ENCODE measurements at regions not wholly inside any gene's neighbourhood (a gene's known extent, or its start where the extent isn't known, plus 50 kb on each side); places are given as distances from the start of the nearest gene placed in this dataset.

DNA sequence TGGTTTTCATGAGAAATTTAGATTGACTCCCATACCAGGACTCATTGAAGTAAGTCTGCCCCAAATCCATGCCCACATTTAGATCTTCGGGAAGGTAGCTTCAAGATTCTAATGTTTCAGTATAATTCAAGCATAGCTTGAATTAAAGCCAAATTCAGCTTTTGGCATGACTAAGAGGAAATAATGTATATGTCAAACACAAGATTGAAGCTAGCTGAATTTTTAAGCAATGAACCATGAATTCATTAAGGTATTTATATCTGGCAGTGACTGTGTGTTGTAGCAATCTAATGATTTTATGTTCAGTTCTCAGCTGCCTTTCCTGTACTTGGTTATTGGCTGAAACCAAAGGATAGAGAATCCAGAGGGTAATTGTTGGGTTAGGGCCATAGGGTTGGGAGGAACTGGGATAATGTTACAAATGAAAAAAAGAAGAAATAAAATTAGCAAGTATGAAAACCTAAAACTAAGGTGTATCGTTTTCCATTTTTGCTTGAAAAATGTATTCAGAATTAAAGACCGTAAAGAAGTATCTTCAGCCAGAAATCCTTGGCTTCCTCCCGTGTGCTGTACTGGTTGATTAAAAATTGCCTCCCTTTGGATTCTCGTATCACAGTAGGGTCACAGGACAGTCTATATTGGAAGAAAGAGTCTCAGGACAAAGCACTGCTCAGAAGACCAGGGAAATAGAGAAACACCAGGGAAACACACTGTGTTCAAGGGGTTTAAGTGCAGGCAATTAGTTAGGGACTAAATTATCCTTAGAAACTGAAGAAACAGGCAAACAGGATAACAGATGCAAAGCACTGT is 119.0 kb upstream of the FN1 start:
- Mint-ChIP-seq H3K36me3 (no peaks in the 10 kb centered on the region), H3K27me3 (no peaks in the 10 kb centered on the region), H3K4me3 (no peak overlapping the region), H3K9me3 (peaks cover 0 to 4% (median 0%) of the 10 kb centered on the region in 3 donors), H3K27ac (no peak overlapping the region), H3K4me1 (no peaks in the 10 kb centered on the region)
- Histone ChIP-seq H3K27ac (ENCODE audit: low read length) (no peak overlapping the region), H3K4me3 (ENCODE audit: control insufficient read depth in 1 of 2, extremely low read depth in 1 of 2, low read length in 1 of 2) (no peak overlapping the region), H3K36me3 (ENCODE audit: control insufficient read depth in 2 of 2, extremely low read depth in 1 of 2, insufficient read depth in 1 of 2, low read length in 1 of 2) (no peaks in the 10 kb centered on the region), H3K27me3 (replicated peaks in 1 of 2; ENCODE audit: control insufficient read depth in 2 of 2, extremely low read depth in 1 of 2, insufficient read depth in 2 of 2, low read length in 1 of 2) (no peaks in the 10 kb centered on the region), H3K4me1 (ENCODE audit: control insufficient read depth in 1 of 2, extremely low read depth in 1 of 2, insufficient read depth in 2 of 2, low read length in 2 of 2) (no peaks in the 10 kb centered on the region), H3K9me3 (no peaks in the 10 kb centered on the region)
- POLR2A ChIA-PET, result no interaction called here
- ATAC-seq (replicated peaks in 1 of 4), result no peak
- DNase-seq, result no peak
- WGBS (ENCODE audit: insufficient coverage), result 54% methylated on average over 4 of the region's 5 CpGs
- CTCF ChIA-PET, result interaction anchor here in 1 of 2 donors (0.9 kb wide), 1 partner anchor 274 kb away, joined by 3 read pairs; no protein-coding TSS in a partner anchor

- H3K36me3 Mint-ChIP-seq, result no peaks in the 10 kb centered on the region
- no peak overlapping the region for H3K27ac Mint-ChIP-seq
- no peak for DNase-seq
- WGBS (ENCODE audit: insufficient coverage), result no CpG with 5 or more reads among the region's 3 CpGs
- no peak overlapping the region for H3K27ac ChIP-seq (ENCODE audit: low read length)
- H3K9me3 ChIP-seq, result no peaks in the 10 kb centered on the region
- H3K4me3 ChIP-seq (ENCODE audit: control insufficient read depth in 1 of 2, extremely low read depth in 1 of 2, low read length in 1 of 2), result no peak overlapping the region
- no peaks in the 10 kb centered on the region for H3K36me3 ChIP-seq (ENCODE audit: control insufficient read depth in 2 of 2, extremely low read depth in 1 of 2, insufficient read depth in 1 of 2, low read length in 1 of 2)
- no peaks in the 10 kb centered on the region for H3K27me3 ChIP-seq (replicated peaks in 1 of 2; ENCODE audit: control insufficient read depth in 2 of 2, extremely low read depth in 1 of 2, insufficient read depth in 2 of 2, low read length in 1 of 2)
- CTCF ChIA-PET, result interaction anchor here in 1 of 2 donors (0.9 kb wide), 1 partner anchor 275 kb away, joined by 3 read pairs; no protein-coding TSS in a partner anchor
- no peak for ATAC-seq (replicated peaks in 1 of 4)
- H3K4me1 Mint-ChIP-seq, result no peaks in the 10 kb centered on the region
- no peak overlapping the region for H3K4me3 Mint-ChIP-seq
- H3K9me3 Mint-ChIP-seq, result peaks cover 0 to 4% (median 0%) of the 10 kb centered on the region in 3 donors
- H3K27me3 Mint-ChIP-seq, result no peaks in the 10 kb centered on the region
- H3K4me1 ChIP-seq (ENCODE audit: control insufficient read depth in 1 of 2, extremely low read depth in 1 of 2, insufficient read depth in 2 of 2, low read length in 2 of 2), result no peaks in the 10 kb centered on the region
- POLR2A ChIA-PET, result no interaction called here
Measured at GRCh38 chr2:215553946-215554345, 118.1 kb upstream of the FN1 start.

- Mint-ChIP-seq H3K27ac (no peak overlapping the region), H3K4me1 (no peaks in the 10 kb centered on the region), H3K4me3 (no peak overlapping the region), H3K9me3 (peaks cover 0 to 4% (median 0%) of the 10 kb centered on the region in 3 donors), H3K27me3 (no peaks in the 10 kb centered on the region), H3K36me3 (no peaks in the 10 kb centered on the region)
- DNase-seq (no peak), ATAC-seq (replicated peaks in 1 of 4) (no peak)
- Histone ChIP-seq H3K4me1 (ENCODE audit: control insufficient read depth in 1 of 2, extremely low read depth in 1 of 2, insufficient read depth in 2 of 2, low read length in 2 of 2) (no peaks in the 10 kb centered on the region), H3K9me3 (no peaks in the 10 kb centered on the region), H3K27ac (ENCODE audit: low read length) (no peak overlapping the region), H3K36me3 (ENCODE audit: control insufficient read depth in 2 of 2, extremely low read depth in 1 of 2, insufficient read depth in 1 of 2, low read length in 1 of 2) (no peaks in the 10 kb centered on the region), H3K4me3 (ENCODE audit: control insufficient read depth in 1 of 2, extremely low read depth in 1 of 2, low read length in 1 of 2) (no peak overlapping the region), H3K27me3 (replicated peaks in 1 of 2; ENCODE audit: control insufficient read depth in 2 of 2, extremely low read depth in 1 of 2, insufficient read depth in 2 of 2, low read length in 1 of 2) (no peaks in the 10 kb centered on the region)
- WGBS (ENCODE audit: insufficient coverage), result 100% methylated on average over 1 of the region's 4 CpGs
- POLR2A ChIA-PET, result interaction anchor here in 1 of 2 donors (0.6 kb wide), 1 partner anchor 83 kb away, joined by 7 read pairs; no protein-coding TSS in a partner anchor
- CTCF ChIA-PET, result no interaction called here
Measured at GRCh38 chr2:215552144-215552580, 116.3 kb upstream of the FN1 start.

DNA sequence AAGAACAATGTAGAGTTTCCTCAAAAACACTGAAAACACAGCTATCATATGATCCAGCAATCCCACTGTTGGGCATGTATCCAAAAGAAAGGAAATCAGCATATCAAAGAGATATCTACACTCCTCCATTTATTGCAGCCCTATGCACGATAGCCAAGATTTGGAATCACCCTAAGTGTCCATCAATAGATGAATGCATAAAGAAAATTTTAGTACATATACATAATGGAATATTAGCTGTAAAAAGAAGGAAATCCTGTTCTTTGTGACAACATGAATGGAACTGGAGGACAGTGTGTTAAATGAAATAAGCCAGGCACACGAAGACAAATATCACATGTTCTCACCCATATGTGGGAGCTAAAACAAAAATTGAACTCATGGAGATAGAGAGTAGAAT is 114.5 kb upstream of the FN1 start:
- Mint-ChIP-seq H3K27ac (no peak overlapping the region), H3K9me3 (peaks cover 0 to 4% (median 0%) of the 10 kb centered on the region in 3 donors), H3K36me3 (no peaks in the 10 kb centered on the region), H3K27me3 (peaks cover 0 to 4% of the 10 kb centered on the region in 2 donors), H3K4me3 (no peak overlapping the region), H3K4me1 (no peaks in the 10 kb centered on the region)
- no peaks in the 10 kb centered on the region for H3K36me3 ChIP-seq (ENCODE audit: control insufficient read depth in 2 of 2, extremely low read depth in 1 of 2, insufficient read depth in 1 of 2, low read length in 1 of 2)
- H3K4me1 ChIP-seq (ENCODE audit: control insufficient read depth in 1 of 2, extremely low read depth in 1 of 2, insufficient read depth in 2 of 2, low read length in 2 of 2), result no peaks in the 10 kb centered on the region
- H3K4me3 ChIP-seq (ENCODE audit: control insufficient read depth in 1 of 2, extremely low read depth in 1 of 2, low read length in 1 of 2), result no peak overlapping the region
- no CpG with 5 or more reads among the region's 2 CpGs for WGBS (ENCODE audit: insufficient coverage)
- no peak overlapping the region for H3K27ac ChIP-seq (ENCODE audit: low read length)
- no peaks in the 10 kb centered on the region for H3K9me3 ChIP-seq
- H3K27me3 ChIP-seq (replicated peaks in 1 of 2; ENCODE audit: control insufficient read depth in 2 of 2, extremely low read depth in 1 of 2, insufficient read depth in 2 of 2, low read length in 1 of 2), result no peaks in the 10 kb centered on the region
- ATAC-seq (replicated peaks in 1 of 4), result no peak
- ChIA-PET CTCF (no interaction called here), POLR2A (no interaction called here)
- no peak for DNase-seq

DNA sequence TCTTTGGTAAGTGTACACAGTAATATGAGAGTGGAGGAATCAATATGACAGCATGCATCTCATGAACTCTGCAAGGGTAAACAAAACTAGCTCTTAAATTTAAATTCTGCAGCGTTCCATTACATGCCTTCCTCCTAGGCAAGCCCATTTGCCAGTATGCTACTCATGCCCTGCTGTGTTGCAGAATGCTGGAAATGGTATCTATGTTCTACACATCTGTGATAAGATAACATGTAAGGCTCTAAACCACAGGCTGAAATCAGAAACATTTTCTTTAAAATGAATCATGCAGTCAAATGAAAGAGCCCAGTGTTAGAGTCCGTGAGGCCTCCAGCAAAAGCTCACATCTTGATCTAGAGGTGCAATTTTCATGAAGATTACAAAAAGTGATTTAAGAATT is 112.8 kb upstream of the FN1 start:
- ATAC-seq (replicated peaks in 1 of 4) (no peak), DNase-seq (no peak)
- Mint-ChIP-seq H3K4me3 (no peak overlapping the region), H3K36me3 (no peaks in the 10 kb centered on the region), H3K4me1 (no peaks in the 10 kb centered on the region), H3K27ac (no peak overlapping the region), H3K27me3 (peaks cover 0 to 4% of the 10 kb centered on the region in 2 donors), H3K9me3 (peaks cover 0 to 4% (median 0%) of the 10 kb centered on the region in 3 donors)
- ChIA-PET POLR2A (no interaction called here), CTCF (no interaction called here)
- H3K27ac ChIP-seq (ENCODE audit: low read length), result no peak overlapping the region
- H3K36me3 ChIP-seq (ENCODE audit: control insufficient read depth in 2 of 2, extremely low read depth in 1 of 2, insufficient read depth in 1 of 2, low read length in 1 of 2), result no peaks in the 10 kb centered on the region
- WGBS (ENCODE audit: insufficient coverage), result no CpG with 5 or more reads among the region's 2 CpGs
- no peaks in the 10 kb centered on the region for H3K27me3 ChIP-seq (replicated peaks in 1 of 2; ENCODE audit: control insufficient read depth in 2 of 2, extremely low read depth in 1 of 2, insufficient read depth in 2 of 2, low read length in 1 of 2)
- no peaks in the 10 kb centered on the region for H3K9me3 ChIP-seq
- H3K4me3 ChIP-seq (ENCODE audit: control insufficient read depth in 1 of 2, extremely low read depth in 1 of 2, low read length in 1 of 2), result no peak overlapping the region
- no peaks in the 10 kb centered on the region for H3K4me1 ChIP-seq (ENCODE audit: control insufficient read depth in 1 of 2, extremely low read depth in 1 of 2, insufficient read depth in 2 of 2, low read length in 2 of 2)

- Mint-ChIP-seq H3K27me3 (peaks cover 4 to 14% of the 10 kb centered on the region in 2 donors), H3K4me1 (no peaks in the 10 kb centered on the region), H3K9me3 (no peaks in the 10 kb centered on the region), H3K4me3 (no peak overlapping the region), H3K36me3 (no peaks in the 10 kb centered on the region), H3K27ac (no peak overlapping the region)
- Histone ChIP-seq H3K9me3 (no peaks in the 10 kb centered on the region), H3K4me1 (ENCODE audit: control insufficient read depth in 1 of 2, extremely low read depth in 1 of 2, insufficient read depth in 2 of 2, low read length in 2 of 2) (no peaks in the 10 kb centered on the region), H3K27ac (ENCODE audit: low read length) (no peak overlapping the region), H3K27me3 (replicated peaks in 1 of 2; ENCODE audit: control insufficient read depth in 2 of 2, extremely low read depth in 1 of 2, insufficient read depth in 2 of 2, low read length in 1 of 2) (no peaks in the 10 kb centered on the region), H3K36me3 (ENCODE audit: control insufficient read depth in 2 of 2, extremely low read depth in 1 of 2, insufficient read depth in 1 of 2, low read length in 1 of 2) (no peaks in the 10 kb centered on the region), H3K4me3 (ENCODE audit: control insufficient read depth in 1 of 2, extremely low read depth in 1 of 2, low read length in 1 of 2) (no peak overlapping the region)
- ChIA-PET CTCF (no interaction called here), POLR2A (no interaction called here)
- ATAC-seq (replicated peaks in 1 of 4), result no peak
- DNase-seq, result no peak
Measured at GRCh38 chr2:215542690-215543089, 106.8 kb upstream of the FN1 start.

Measured in T-cell (primary cell).